DOHH2 (cell line): ENCODE measurements at regions not wholly inside any gene's neighbourhood (a gene's known extent, or its start where the extent isn't known, plus 50 kb on each side); places are given as distances from the start of the nearest gene placed in this dataset.

Experiments used
- H3F3A ChIP-seq: fragments of 200-600 bp; sonication (generic), shearing (Covaris generic); 2 replicates; pipeline ENCODE4 v1.6.0; 2016; ENCODE audit warnings: antibody characterized with exemption, mild to moderate bottlenecking; ENCODE audit not compliant: control insufficient read depth, insufficient read depth
- H3K27ac ChIP-seq: fragments of 200-600 bp; sonication (generic); 2 replicates; pipeline ENCODE4 v1.5.1; 2014; ENCODE audit warnings: low read depth, mild to moderate bottlenecking, low read length, moderate library complexity
- H3K27me3 ChIP-seq: fragments of 200-600 bp; sonication (generic); 2 replicates; pipeline ENCODE4 v1.6.1; 2014; ENCODE audit warnings: mild to moderate bottlenecking, low read length, mixed read lengths; ENCODE audit not compliant: control insufficient read depth
- H3K36me3 ChIP-seq: fragments of 200-600 bp; sonication (generic); 2 replicates; pipeline ENCODE4 v1.6.1; 2014; ENCODE audit warnings: mild to moderate bottlenecking, low read length, moderate library complexity, mixed read lengths; ENCODE audit not compliant: control insufficient read depth
- H3K4me1 ChIP-seq: fragments of 200-600 bp; sonication (generic); 2 replicates; pipeline ENCODE4 v1.6.1; 2014; ENCODE audit warnings: mild to moderate bottlenecking, low read length, mixed read lengths; ENCODE audit not compliant: control insufficient read depth
- H3K4me2 ChIP-seq: fragments of 200-600 bp; sonication (generic); 2 replicates; pipeline ENCODE4 v1.6.0; 2014; ENCODE audit warnings: mild to moderate bottlenecking, low read length, moderate library complexity
- H3K4me3 ChIP-seq: fragments of 200-600 bp; sonication (generic); 2 replicates; pipeline ENCODE4 v1.5.1; 2014; ENCODE audit warnings: mild to moderate bottlenecking, low read length, mixed read lengths
- H3K79me2 ChIP-seq: fragments of 200-600 bp; sonication (generic); 2 replicates; pipeline ENCODE4 v1.6.1; 2014; ENCODE audit warnings: mild to moderate bottlenecking, low read length, mixed read lengths; ENCODE audit not compliant: control insufficient read depth
- H3K9me2 ChIP-seq: fragments of 200-600 bp; sonication (generic); replicated peaks from 2 replicates; pipeline ENCODE4 v1.6.1; 2014; ENCODE audit warnings: mild to moderate bottlenecking, low read length, mixed read lengths; ENCODE audit not compliant: control insufficient read depth
- H3K9me3 ChIP-seq: fragments of 200-600 bp; sonication (generic); 2 replicates; pipeline ENCODE4 v1.6.1; 2014; ENCODE audit warnings: antibody characterized with exemption, low read length, mixed read lengths; ENCODE audit not compliant: control insufficient read depth, insufficient read depth
- H4K20me1 ChIP-seq: fragments of 200-600 bp; sonication (generic); 2 replicates; pipeline ENCODE4 v1.6.0; 2014; ENCODE audit warnings: low read depth, mild to moderate bottlenecking, antibody characterized with exemption, low read length, moderate library complexity; ENCODE audit not compliant: control insufficient read depth, insufficient read depth
- CTCF ChIP-seq: fragments of 200-600 bp; sonication (generic); IDR thresholded peaks from one replicate; pipeline ENCODE4 v1.5.1; 2014; ENCODE audit warnings: antibody characterized with exemption, mild to moderate bottlenecking, low read depth, low read length; ENCODE audit not compliant: poor library complexity, severe bottlenecking
- EZH2phosphoT487 ChIP-seq: fragments of 200-600 bp; sonication (generic); IDR thresholded peaks from 2 replicates; pipeline ENCODE4 v1.6.1; 2017; ENCODE audit warnings: borderline replicate concordance, mild to moderate bottlenecking, antibody characterized with exemption, low read length, moderate library complexity, mixed read lengths

DNA sequence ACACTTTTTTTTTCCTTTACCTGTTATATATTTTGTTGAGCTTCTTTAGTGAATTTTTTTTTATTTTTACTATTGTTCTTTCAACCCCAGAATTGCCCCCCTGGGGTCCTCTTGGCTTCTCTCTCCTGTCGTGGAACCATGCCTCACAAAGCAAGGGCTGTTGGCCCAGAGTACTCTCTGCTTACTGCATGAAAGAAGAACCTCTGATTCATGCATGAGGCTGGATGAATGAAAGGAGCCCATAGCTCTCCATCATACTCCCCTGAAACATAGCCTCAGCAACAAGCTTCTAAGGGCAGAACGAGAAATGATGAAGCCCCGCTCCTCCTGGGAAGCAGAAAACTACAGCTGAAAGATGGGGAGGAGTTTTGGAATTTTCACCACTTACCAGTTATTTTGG, 1441.0 kb downstream of the BRINP3 start:
- H3K4me1 ChIP-seq: no peaks in the 10 kb centered on the region
- H3K9me2 ChIP-seq: no peaks in the 10 kb centered on the region
- no peak overlapping the region for H3K27ac ChIP-seq
- no peaks in the 10 kb centered on the region for H3K79me2 ChIP-seq
- no peaks in the 10 kb centered on the region for H3F3A ChIP-seq
- no peaks in the 10 kb centered on the region for H3K36me3 ChIP-seq
- H4K20me1 ChIP-seq: no peaks in the 10 kb centered on the region
- H3K9me3 ChIP-seq: no peaks in the 10 kb centered on the region
- H3K4me2 ChIP-seq: no peak overlapping the region
- no peak overlapping the region for H3K4me3 ChIP-seq
- no peaks in the 10 kb centered on the region for H3K27me3 ChIP-seq
- TF ChIP-seq CTCF: no peak
- TF ChIP-seq EZH2phosphoT487: no peak

DNA sequence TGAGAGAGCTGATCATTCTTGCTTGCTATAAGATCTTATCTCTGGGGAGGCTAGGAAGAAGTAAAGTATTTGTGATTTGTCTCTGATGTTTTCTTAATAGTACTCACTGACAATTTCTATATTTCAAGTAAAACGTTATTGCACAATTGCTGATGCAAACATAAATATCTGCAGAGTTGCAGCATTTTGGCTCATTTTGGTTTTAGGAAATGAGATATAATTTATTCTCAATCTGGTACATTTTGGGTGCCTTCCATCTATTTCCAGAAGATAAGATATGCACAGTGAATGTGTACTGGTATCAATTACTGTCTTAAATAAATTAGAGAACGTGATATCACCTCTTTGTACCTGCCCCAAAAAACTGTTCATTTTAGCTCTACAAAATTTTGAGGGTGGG, 1431.5 kb downstream of the BRINP3 start:
- no peaks in the 10 kb centered on the region for H3K9me2 ChIP-seq
- no peak overlapping the region for H3K27ac ChIP-seq
- no peaks in the 10 kb centered on the region for H3F3A ChIP-seq
- no peaks in the 10 kb centered on the region for H3K79me2 ChIP-seq
- no peak overlapping the region for H3K4me2 ChIP-seq
- no peaks in the 10 kb centered on the region for H3K27me3 ChIP-seq
- H4K20me1 ChIP-seq: no peaks in the 10 kb centered on the region
- H3K36me3 ChIP-seq: no peaks in the 10 kb centered on the region
- H3K9me3 ChIP-seq: no peaks in the 10 kb centered on the region
- H3K4me1 ChIP-seq: no peaks in the 10 kb centered on the region
- TF ChIP-seq EZH2phosphoT487 (no peak), CTCF (no peak)
- H3K4me3 ChIP-seq: no peak overlapping the region

- Histone ChIP-seq H3K9me2 (no peaks in the 10 kb centered on the region), H3K36me3 (no peaks in the 10 kb centered on the region), H4K20me1 (no peaks in the 10 kb centered on the region), H3K79me2 (no peaks in the 10 kb centered on the region), H3K9me3 (no peaks in the 10 kb centered on the region), H3K4me1 (no peaks in the 10 kb centered on the region), H3K4me2 (no peak overlapping the region), H3K4me3 (no peak overlapping the region), H3K27me3 (no peaks in the 10 kb centered on the region), H3F3A (no peaks in the 10 kb centered on the region), H3K27ac (no peak overlapping the region)
- TF ChIP-seq CTCF (no peak), EZH2phosphoT487 (no peak)
Measured at GRCh38 chr1:189084811-189085210, 1392.9 kb downstream of the BRINP3 start.

- H3K4me2 ChIP-seq: no peak overlapping the region
- TF ChIP-seq CTCF (no peak), EZH2phosphoT487 (no peak)
- H3K9me2 ChIP-seq: no peaks in the 10 kb centered on the region
- H3K9me3 ChIP-seq: no peaks in the 10 kb centered on the region; the same call in 1 of the 2 replicates
- no peaks in the 10 kb centered on the region for H3F3A ChIP-seq
- no peaks in the 10 kb centered on the region for H4K20me1 ChIP-seq
- H3K36me3 ChIP-seq: no peaks in the 10 kb centered on the region
- H3K4me3 ChIP-seq: no peak overlapping the region
- no peak overlapping the region for H3K27ac ChIP-seq
- H3K27me3 ChIP-seq: no peaks in the 10 kb centered on the region
- no peaks in the 10 kb centered on the region for H3K79me2 ChIP-seq
- no peaks in the 10 kb centered on the region for H3K4me1 ChIP-seq
Measured at GRCh38 chr1:189103956-189104355, 1373.7 kb downstream of the BRINP3 start.
